ENCODE measurements at regions not wholly inside any gene's neighbourhood (a gene's known extent, or its start where the extent isn't known, plus 50 kb on each side); places are given as distances from the start of the nearest gene placed in this dataset.

- H3K9me3 Mint-ChIP-seq (ENCODE audit: insufficient read depth): no peaks in the 10 kb centered on the region
- no peak overlapping the region for H3K27ac ChIP-seq (ENCODE audit: low read length in 2 of 2)
- no peak overlapping the region for H3K4me3 ChIP-seq (ENCODE audit: control extremely low read depth in 1 of 5, extremely low read depth in 1 of 5, insufficient read depth in 1 of 5, low read depth in 2 of 5, low read length in 4 of 5)
- H3K27me3 ChIP-seq (replicated peaks in 1 of 4; ENCODE audit: control extremely low read depth in 1 of 4, control insufficient read depth in 3 of 4, insufficient read depth in 4 of 4, low read length in 3 of 4): peaks cover 0 to 2% (median 0%) of the 10 kb centered on the region in 4 experiments
- POLR2A ChIA-PET: no interaction called here
- H2AFZ ChIP-seq (ENCODE audit: insufficient read depth, low read depth, low read length, poor library complexity, severe bottlenecking): no peak overlapping the region
- CTCF ChIA-PET: no interaction called here
- H3K9me3 ChIP-seq (ENCODE audit: control extremely low read depth in 1 of 3, control insufficient read depth in 2 of 3, insufficient read depth in 1 of 3, low read length in 2 of 3): no peaks in the 10 kb centered on the region
- H3K27me3 Mint-ChIP-seq: peaks cover 6% of the 10 kb centered on the region
- H3K4me1 Mint-ChIP-seq: no peaks in the 10 kb centered on the region
- no peak overlapping the region for H3K4me2 ChIP-seq (replicated peaks; ENCODE audit: low read depth, low read length, poor library complexity, severe bottlenecking)
- intact Hi-C loops (cut with micrococcal nuclease): no loop called here
- no peak overlapping the region for H3K27ac Mint-ChIP-seq
- H3K79me2 ChIP-seq (ENCODE audit: control insufficient read depth, insufficient read depth, low read length): no peaks in the 10 kb centered on the region
- no peaks in the 10 kb centered on the region for H3K4me1 ChIP-seq (ENCODE audit: control insufficient read depth in 2 of 2, insufficient read depth in 2 of 2, low read length in 2 of 2)
- no peak for TF ChIP-seq CTCF (IDR thresholded peaks at IDR 0.05)
- no peak for TF ChIP-seq EZH2 (IDR thresholded peaks at IDR 0.05; ENCODE audit: borderline replicate concordance, insufficient read depth, low read depth, low read length, poor library complexity, severe bottlenecking)
- DNase-seq (no peak), ATAC-seq (ENCODE audit: low read depth) (no peak)
- no peaks in the 10 kb centered on the region for H3K36me3 ChIP-seq (replicated peaks in 1 of 2; ENCODE audit: control extremely low read depth in 1 of 2, control insufficient read depth in 1 of 2, extremely low read depth in 1 of 2, insufficient read depth in 2 of 2, low read length in 1 of 2)
- H3K4me3 Mint-ChIP-seq: no peak overlapping the region
- 100% methylated on average over 1 of the region's 5 CpGs for WGBS (ENCODE audit: insufficient coverage)
- no peaks in the 10 kb centered on the region for H4K20me1 ChIP-seq (ENCODE audit: control insufficient read depth, insufficient read depth, low read length, poor library complexity, severe bottlenecking)
- no peak overlapping the region for H3K9ac ChIP-seq (ENCODE audit: low read length)
Measured at GRCh38 chr9:85392260-85392659, 349.5 kb downstream of the AGTPBP1 start.

- no peaks in the 10 kb centered on the region for H3K27me3 Mint-ChIP-seq
- Histone ChIP-seq H3K4me2 (replicated peaks; ENCODE audit: low read depth, low read length, poor library complexity, severe bottlenecking) (no peak overlapping the region), H3K9ac (ENCODE audit: low read length) (no peak overlapping the region), H3K27ac (ENCODE audit: low read length in 2 of 2) (no peak overlapping the region), H3K4me1 (ENCODE audit: control insufficient read depth in 2 of 2, insufficient read depth in 2 of 2, low read length in 2 of 2) (no peaks in the 10 kb centered on the region), H3K4me3 (ENCODE audit: control extremely low read depth in 1 of 5, extremely low read depth in 1 of 5, insufficient read depth in 1 of 5, low read depth in 2 of 5, low read length in 4 of 5) (no peak overlapping the region), H3K79me2 (ENCODE audit: control insufficient read depth, insufficient read depth, low read length) (no peaks in the 10 kb centered on the region), H4K20me1 (ENCODE audit: control insufficient read depth, insufficient read depth, low read length, poor library complexity, severe bottlenecking) (no peaks in the 10 kb centered on the region), H3K36me3 (replicated peaks in 1 of 2; ENCODE audit: control extremely low read depth in 1 of 2, control insufficient read depth in 1 of 2, extremely low read depth in 1 of 2, insufficient read depth in 2 of 2, low read length in 1 of 2) (no peaks in the 10 kb centered on the region), H2AFZ (ENCODE audit: insufficient read depth, low read depth, low read length, poor library complexity, severe bottlenecking) (no peak overlapping the region), H3K27me3 (replicated peaks in 1 of 4; ENCODE audit: control extremely low read depth in 1 of 4, control insufficient read depth in 3 of 4, insufficient read depth in 4 of 4, low read length in 3 of 4) (no peaks in the 10 kb centered on the region), H3K9me3 (ENCODE audit: control extremely low read depth in 1 of 3, control insufficient read depth in 2 of 3, insufficient read depth in 1 of 3, low read length in 2 of 3) (no peaks in the 10 kb centered on the region)
- no peak overlapping the region for H3K4me3 Mint-ChIP-seq
- H3K27ac Mint-ChIP-seq: no peak overlapping the region
- WGBS (ENCODE audit: insufficient coverage): no CpG with 5 or more reads among the region's 2 CpGs
- no peaks in the 10 kb centered on the region for H3K9me3 Mint-ChIP-seq (ENCODE audit: insufficient read depth)
- ATAC-seq (ENCODE audit: low read depth): no peak
- no peak for DNase-seq
- ChIA-PET POLR2A (no interaction called here), CTCF (no interaction called here)
- H3K4me1 Mint-ChIP-seq: no peaks in the 10 kb centered on the region
- no peak for TF ChIP-seq CTCF (IDR thresholded peaks at IDR 0.05)
- no peak for TF ChIP-seq EZH2 (IDR thresholded peaks at IDR 0.05; ENCODE audit: borderline replicate concordance, insufficient read depth, low read depth, low read length, poor library complexity, severe bottlenecking)
- intact Hi-C loops (cut with micrococcal nuclease): no loop called here
Measured at GRCh38 chr9:85377731-85378289, 363.9 kb downstream of the AGTPBP1 start.

Measured in B cell (primary cell).